LNCaP clone FGC (cell line): ENCODE measurements at regions not wholly inside any gene's neighbourhood (a gene's known extent, or its start where the extent isn't known, plus 50 kb on each side); places are given as distances from the start of the nearest gene placed in this dataset.

Experiments used
- DNase-seq: peaks from one replicate; pipeline ENCODE4 v3.0.0-alpha.2; 2011; ENCODE audit warnings: low read depth
- H3K4me3 ChIP-seq: 2 replicates; pipeline ENCODE4 v1.5.1; 2011; ENCODE audit warnings: mild to moderate bottlenecking, low read depth, low read length, control low read depth
- TF ChIP-seq, protein P1 (sequence below): IDR thresholded peaks from 2 replicates; pipeline ENCODE4 v1.5.1; 2012; ENCODE audit warnings: mild to moderate bottlenecking; ENCODE audit not compliant: control insufficient read depth, insufficient read depth; ENCODE audit errors: extremely low read depth

DNA sequence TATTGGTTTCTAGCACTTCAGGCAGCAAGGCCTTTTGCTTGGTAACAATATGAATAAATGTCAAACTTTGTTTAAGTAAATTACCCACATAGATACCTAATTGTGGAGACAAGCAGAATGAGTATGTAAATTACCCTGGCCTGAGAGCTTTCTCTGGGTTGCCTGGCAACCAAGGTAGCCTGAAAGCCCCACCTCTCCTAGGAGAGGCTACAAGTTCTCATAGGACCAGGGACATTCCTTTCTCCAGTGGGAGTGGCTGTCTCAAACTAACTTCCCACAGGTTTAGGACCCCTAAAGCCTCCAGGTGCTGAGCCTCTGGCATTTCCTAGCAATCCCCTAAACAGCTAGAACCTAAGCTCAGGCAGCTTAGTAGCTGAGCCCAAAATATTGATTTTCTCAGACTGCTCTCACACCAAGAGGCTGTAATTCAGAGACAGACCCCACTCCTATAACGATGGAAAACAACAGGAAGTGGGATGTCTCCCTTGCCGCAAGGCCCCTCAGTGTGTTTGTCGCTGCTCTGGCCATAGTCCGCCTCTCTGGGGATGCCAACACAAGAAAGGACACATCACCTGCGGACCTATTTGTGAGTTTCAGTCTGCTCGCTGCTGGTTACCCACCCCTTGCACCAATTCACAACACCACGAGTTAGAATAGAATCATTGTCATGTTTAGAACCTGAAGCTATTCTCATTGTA is 207.3 kb downstream of the DLEU7 start:
- no peak for DNase-seq
- H3K4me3 ChIP-seq = no peak overlapping the region
- TF ChIP-seq, protein P1, sequence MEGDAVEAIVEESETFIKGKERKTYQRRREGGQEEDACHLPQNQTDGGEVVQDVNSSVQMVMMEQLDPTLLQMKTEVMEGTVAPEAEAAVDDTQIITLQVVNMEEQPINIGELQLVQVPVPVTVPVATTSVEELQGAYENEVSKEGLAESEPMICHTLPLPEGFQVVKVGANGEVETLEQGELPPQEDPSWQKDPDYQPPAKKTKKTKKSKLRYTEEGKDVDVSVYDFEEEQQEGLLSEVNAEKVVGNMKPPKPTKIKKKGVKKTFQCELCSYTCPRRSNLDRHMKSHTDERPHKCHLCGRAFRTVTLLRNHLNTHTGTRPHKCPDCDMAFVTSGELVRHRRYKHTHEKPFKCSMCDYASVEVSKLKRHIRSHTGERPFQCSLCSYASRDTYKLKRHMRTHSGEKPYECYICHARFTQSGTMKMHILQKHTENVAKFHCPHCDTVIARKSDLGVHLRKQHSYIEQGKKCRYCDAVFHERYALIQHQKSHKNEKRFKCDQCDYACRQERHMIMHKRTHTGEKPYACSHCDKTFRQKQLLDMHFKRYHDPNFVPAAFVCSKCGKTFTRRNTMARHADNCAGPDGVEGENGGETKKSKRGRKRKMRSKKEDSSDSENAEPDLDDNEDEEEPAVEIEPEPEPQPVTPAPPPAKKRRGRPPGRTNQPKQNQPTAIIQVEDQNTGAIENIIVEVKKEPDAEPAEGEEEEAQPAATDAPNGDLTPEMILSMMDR = no peak

DNA sequence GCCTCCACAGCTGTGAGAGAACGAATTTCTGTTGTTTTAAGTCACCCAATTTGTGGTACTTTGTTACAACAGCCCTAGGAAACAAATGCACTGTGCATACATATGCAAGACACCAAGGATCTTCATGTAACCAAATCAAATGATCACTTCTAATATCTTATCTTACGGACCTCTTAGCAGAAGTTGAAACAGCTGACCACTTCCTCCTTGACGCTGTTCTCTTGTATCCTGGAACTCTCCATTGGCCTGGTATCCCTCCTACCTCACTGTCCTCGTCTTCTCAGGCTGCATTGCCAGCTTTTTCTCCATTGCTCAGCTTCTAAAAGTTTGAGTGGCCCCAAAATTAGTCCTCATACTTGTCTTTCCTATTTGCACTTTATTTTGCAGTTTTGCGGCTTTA is 200.4 kb downstream of the DLEU7 start:
- H3K4me3 ChIP-seq = no peak overlapping the region
- no peak for DNase-seq
- TF ChIP-seq, protein P1 = no peak

DNA sequence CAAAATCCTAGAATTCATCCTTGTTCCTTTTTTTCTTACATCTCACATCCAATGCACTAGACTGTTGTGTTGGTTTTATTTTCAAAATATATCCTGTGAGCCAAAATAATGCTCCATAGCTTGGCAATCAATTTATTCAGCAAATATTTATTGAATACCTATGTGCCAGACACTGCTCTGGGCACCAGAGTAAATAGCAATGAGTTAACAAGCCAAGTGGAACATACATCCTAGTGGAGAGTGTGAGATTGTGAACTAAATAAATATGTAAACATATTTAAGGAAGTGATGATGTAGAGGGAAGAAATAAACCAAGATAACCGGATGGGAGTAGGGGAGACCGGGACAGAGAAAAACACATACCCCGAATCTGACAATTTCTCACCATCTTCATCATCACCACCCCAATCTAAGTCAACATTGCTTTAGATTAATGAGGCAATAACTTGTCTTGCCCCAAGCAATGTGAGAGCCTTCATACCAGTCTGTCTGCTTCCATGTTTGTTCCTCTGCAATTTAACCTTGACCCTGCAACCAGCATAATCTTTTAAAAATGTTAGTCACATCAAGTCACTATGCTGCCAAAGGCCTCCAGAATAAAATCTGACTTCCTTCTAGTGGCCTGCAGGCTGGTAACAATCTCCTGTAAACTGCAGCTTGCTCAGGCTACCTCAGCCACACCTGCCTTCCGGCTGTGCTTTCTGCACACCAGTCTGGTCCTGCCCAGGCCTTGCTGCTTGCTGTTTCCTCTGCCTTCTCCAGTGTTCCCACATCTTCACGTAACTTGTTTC is 199.2 kb downstream of the DLEU7 start:
- DNase-seq = peak; percentile 93
- H3K4me3 ChIP-seq = no peak overlapping the region
- TF ChIP-seq, protein P1 = peak; percentile 32; the same call in 1 of the 2 replicates

DNA sequence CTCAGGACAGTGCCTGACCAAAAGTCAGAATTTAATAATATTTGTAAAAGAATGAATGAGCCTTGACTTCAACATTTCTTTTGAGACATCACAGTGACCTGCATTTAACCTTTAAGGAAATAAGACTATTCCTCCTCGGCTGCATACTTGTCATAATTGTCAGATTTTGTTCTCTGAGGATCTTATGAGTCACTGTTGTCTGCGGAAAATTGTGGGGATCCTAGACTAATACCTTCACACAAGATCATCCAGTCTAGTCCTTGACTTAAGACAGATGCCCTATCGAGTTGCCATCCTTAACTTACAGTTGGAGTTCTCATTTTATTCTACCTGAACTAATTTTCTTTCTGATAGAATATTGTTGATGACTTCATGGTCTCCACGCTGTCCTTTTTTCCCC is 198.4 kb downstream of the DLEU7 start:
- TF ChIP-seq, protein P1 = no peak
- DNase-seq = no peak
- H3K4me3 ChIP-seq = no peak overlapping the region

DNA sequence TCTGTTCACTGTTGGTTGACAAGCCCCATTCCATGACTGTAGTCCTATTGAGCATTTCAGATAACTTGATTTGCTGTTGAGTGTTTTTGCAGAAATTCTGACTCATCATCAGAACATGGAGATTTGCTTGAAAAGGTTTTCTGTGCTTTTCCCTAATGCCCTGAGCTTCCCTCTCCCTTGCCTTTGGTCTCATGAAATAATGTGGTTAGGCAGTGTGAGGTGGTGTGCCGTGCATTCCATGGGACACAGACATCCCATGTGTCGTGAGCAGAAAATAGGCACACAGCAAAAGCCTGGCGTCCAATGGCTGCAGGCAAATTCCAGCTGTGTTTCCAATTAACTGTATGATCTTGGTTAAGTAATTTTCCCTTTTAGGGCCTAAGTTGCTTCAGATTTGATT is 197.4 kb downstream of the DLEU7 start:
- TF ChIP-seq, protein P1 = no peak
- no peak overlapping the region for H3K4me3 ChIP-seq
- DNase-seq = no peak

DNA sequence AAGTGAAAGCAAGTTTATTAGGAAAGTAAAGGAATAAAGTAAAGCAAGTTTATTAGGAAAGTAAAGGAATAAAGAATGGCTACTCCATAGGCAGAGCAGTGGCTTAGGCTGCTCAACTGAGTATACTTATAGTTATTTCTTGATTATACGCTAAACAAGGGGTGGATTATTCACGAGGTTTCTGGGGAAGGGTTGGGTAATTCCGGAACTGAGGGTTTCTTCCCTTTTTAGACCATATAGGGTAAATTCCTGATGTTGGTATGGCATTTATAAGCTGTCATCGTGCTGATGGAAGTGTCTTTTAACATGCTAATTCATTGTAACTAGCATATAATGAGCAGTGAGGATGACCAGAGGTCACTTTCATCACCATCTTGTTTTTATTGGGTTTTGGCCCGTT is 194.3 kb downstream of the DLEU7 start:
- no peak for DNase-seq
- TF ChIP-seq, protein P1 = no peak

More for the DNA sequence above, 194.3 kb downstream of the DLEU7 start:
- no peak overlapping the region for H3K4me3 ChIP-seq
